Uterus (tissue), 3 donors: ENCODE measurements at regions not wholly inside any gene's neighbourhood (a gene's known extent, or its start where the extent isn't known, plus 50 kb on each side); places are given as distances from the start of the nearest gene placed in this dataset.

Experiments
- DNase-seq, 2 donors: peaks; one replicate each; pipeline ENCODE4 v3.0.0-alpha.2; 2019 to 2020
- H3K27ac ChIP-seq, 2 donors: fragments of 200-600 bp; sonication (generic); 1 replicate in 1 of 2; 2 replicates in 1 of 2; pipeline ENCODE4 v1.5.1; 2016 to 2018
- H3K27me3 ChIP-seq, 2 donors: fragments of 200-600 bp; sonication (generic); one replicate each; pipeline ENCODE4 v1.5.1; 2018 to 2019; ENCODE audit warnings: control low read depth in 1 of 2
- H3K36me3 ChIP-seq, 2 donors: fragments of 200-600 bp; sonication (generic); one replicate each; pipeline ENCODE4 v1.5.1; 2019; ENCODE audit warnings: control low read depth in 1 of 2
- H3K4me1 ChIP-seq, 2 donors: fragments of 200-600 bp; sonication (generic); one replicate each; pipeline ENCODE4 v1.5.1; 2018 to 2019; ENCODE audit warnings: control low read depth in 1 of 2
- H3K4me3 ChIP-seq, 2 donors: fragments of 200-600 bp; sonication (generic); 1 replicate in 1 of 2; 2 replicates in 1 of 2; pipeline ENCODE4 v1.5.1; 2018 to 2019; ENCODE audit warnings: mild to moderate bottlenecking in 1 of 2
- H3K9me3 ChIP-seq, 2 donors: fragments of 200-600 bp; sonication (generic); one replicate each; pipeline ENCODE4 v1.5.1; 2019; ENCODE audit warnings: control low read depth in 1 of 2
- CTCF ChIP-seq, 4 experiments: fragments of 200-600 bp in 2 of 4; fragments of 450-650 bp in 2 of 4; sonication (generic) in 2 of 4; IDR thresholded peaks; one replicate each; pipeline ENCODE4 v1.5.1; 2016 to 2019; ENCODE audit warnings: antibody characterized with exemption in 4 of 4, mild to moderate bottlenecking in 2 of 4, moderate library complexity in 1 of 4
- POLR2A ChIP-seq, 2 donors: fragments of 450-650 bp; IDR thresholded peaks; one replicate each; pipeline ENCODE4 v1.6.1; 2016; ENCODE audit warnings: antibody characterized with exemption in 2 of 2, mild to moderate bottlenecking in 1 of 2, moderate library complexity in 1 of 2
- intact Hi-C: fragments of 100-400 bp; cut with DNase I; formaldehyde crosslinking; loops from one replicate; pipeline ENCODE4 v1.15.1; 2023; ENCODE audit warnings: low total_unique reads
- donor health status: DM: yes; HTN: yes; CAD: no.

GRCh38 chr3:148186881-148187280 is 510.8 kb upstream of the AGTR1 start:
- intact Hi-C loops = no loop called here
- no peaks in the 10 kb centered on the region for H3K9me3 ChIP-seq

GRCh38 chr3:148187296-148187695 is 510.4 kb upstream of the AGTR1 start:
- no peaks in the 10 kb centered on the region for H3K36me3 ChIP-seq
- H3K27me3 ChIP-seq = no peaks in the 10 kb centered on the region
- no peak overlapping the region for H3K4me3 ChIP-seq
- no peak for DNase-seq
- H3K4me1 ChIP-seq = no peaks in the 10 kb centered on the region
- no peaks in the 10 kb centered on the region for H3K9me3 ChIP-seq
- no peak overlapping the region for H3K27ac ChIP-seq
- no peak for TF ChIP-seq POLR2A (IDR thresholded peaks at IDR 0.05)
- TF ChIP-seq CTCF (IDR thresholded peaks at IDR 0.05) = no peak
- intact Hi-C loops = no loop called here

More at GRCh38 chr3:148186881-148187280, 510.8 kb upstream of the AGTR1 start:
- no peak for DNase-seq
- Histone ChIP-seq H3K4me1 (no peaks in the 10 kb centered on the region), H3K27me3 (no peaks in the 10 kb centered on the region), H3K27ac (no peak overlapping the region), H3K36me3 (no peaks in the 10 kb centered on the region), H3K4me3 (no peak overlapping the region)
- no peak for TF ChIP-seq CTCF (IDR thresholded peaks at IDR 0.05)

- no peaks in the 10 kb centered on the region for H3K4me1 ChIP-seq
- H3K27me3 ChIP-seq = no peaks in the 10 kb centered on the region
- H3K27ac ChIP-seq = no peak overlapping the region
- no peak for DNase-seq
- H3K9me3 ChIP-seq = no peaks in the 10 kb centered on the region
- no peak for TF ChIP-seq POLR2A (IDR thresholded peaks at IDR 0.05)
- no peak for TF ChIP-seq CTCF (IDR thresholded peaks at IDR 0.05)
- H3K36me3 ChIP-seq = no peaks in the 10 kb centered on the region
- H3K4me3 ChIP-seq = no peak overlapping the region
- intact Hi-C loops = no loop called here
These were observed 507.2 kb upstream of the AGTR1 start for GRCh38 chr3:148190441-148190990.

- no peak for TF ChIP-seq CTCF (IDR thresholded peaks at IDR 0.05)
- no peak for TF ChIP-seq POLR2A (IDR thresholded peaks at IDR 0.05)
- intact Hi-C loops = no loop called here
- H3K4me3 ChIP-seq = no peak overlapping the region
These were observed 505.7 kb upstream of the AGTR1 start for GRCh38 chr3:148191966-148192365.

GRCh38 chr3:148197061-148197460 is 500.6 kb upstream of the AGTR1 start:
- Histone ChIP-seq H3K9me3 (no peaks in the 10 kb centered on the region), H3K4me3 (no peak overlapping the region), H3K4me1 (no peaks in the 10 kb centered on the region), H3K36me3 (no peaks in the 10 kb centered on the region), H3K27me3 (no peaks in the 10 kb centered on the region), H3K27ac (no peak overlapping the region)
- TF ChIP-seq CTCF (IDR thresholded peaks at IDR 0.05) (no peak), POLR2A (IDR thresholded peaks at IDR 0.05) (no peak)
- no peak for DNase-seq
- intact Hi-C loops = no loop called here

More at GRCh38 chr3:148191966-148192365, 505.7 kb upstream of the AGTR1 start:
- no peaks in the 10 kb centered on the region for H3K36me3 ChIP-seq
- no peaks in the 10 kb centered on the region for H3K9me3 ChIP-seq
- H3K27me3 ChIP-seq = no peaks in the 10 kb centered on the region
- H3K4me1 ChIP-seq = no peaks in the 10 kb centered on the region
- no peak for DNase-seq
- no peak overlapping the region for H3K27ac ChIP-seq
